Memory B cell (primary cell): ENCODE measurements at regions not wholly inside any gene's neighbourhood (a gene's known extent, or its start where the extent isn't known, plus 50 kb on each side); places are given as distances from the start of the nearest gene placed in this dataset.
A peak's percentile ranks its signal among the peaks of the same experiment; 100 is the strongest.
"Not testable (repeated sequence)": the region's sequence is repeated elsewhere in the genome, so short reads cannot be mapped to it uniquely, and the experiment has no call there.

Experiments
- ATAC-seq: fragments of 150-1000 bp; cut with Tn5 transposase; 2 replicates; pipeline ENCODE4 v1.10.0; 2021; ENCODE audit warnings: low read depth, mild to moderate bottlenecking, moderate library complexity
- DNase-seq, 2 donors: peaks; one replicate each; pipeline ENCODE4 v3.0.0; 2022; ENCODE audit warnings: low spot score in 2 of 2
- H3K27ac Mint-ChIP-seq: one replicate; pipeline ENCODE4 v1.8.0; 2022; ENCODE audit warnings: mild to moderate bottlenecking, moderate library complexity, mixed read lengths
- H3K27me3 Mint-ChIP-seq: one replicate; pipeline ENCODE4 v1.8.0; 2022; ENCODE audit warnings: mixed read lengths
- H3K36me3 Mint-ChIP-seq: one replicate; pipeline ENCODE4 v1.8.0; 2022; ENCODE audit warnings: mild to moderate bottlenecking, mixed read lengths
- H3K4me1 Mint-ChIP-seq: one replicate; pipeline ENCODE4 v1.8.0; 2022; ENCODE audit warnings: mixed read lengths
- H3K4me3 Mint-ChIP-seq: one replicate; pipeline ENCODE4 v1.8.0; 2022; ENCODE audit warnings: mild to moderate bottlenecking, moderate library complexity, mixed read lengths
- H3K9me3 Mint-ChIP-seq: one replicate; pipeline ENCODE4 v1.8.0; 2022; ENCODE audit warnings: mixed read lengths

DNA sequence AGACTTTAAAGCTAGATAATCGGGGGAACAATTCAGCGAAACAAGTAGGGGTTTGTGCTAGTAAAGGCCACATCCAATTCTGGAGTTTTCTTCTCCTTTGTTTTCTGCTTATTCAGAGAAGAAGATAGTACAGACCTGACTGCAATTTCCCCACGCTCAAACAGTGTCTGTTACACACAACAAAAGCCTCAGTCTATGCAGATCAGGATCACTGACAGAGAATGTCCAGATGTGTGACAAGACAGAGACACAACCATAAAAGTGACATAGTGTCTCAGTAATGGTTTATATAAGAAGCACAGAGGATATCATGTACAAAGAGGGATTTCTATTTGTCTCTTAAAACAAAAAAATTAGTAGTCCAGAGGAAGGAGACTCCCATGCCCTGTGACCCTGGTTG is 70.7 kb upstream of the GTF3A start:
- H3K9me3 Mint-ChIP-seq: no peaks in the 10 kb centered on the region
- H3K36me3 Mint-ChIP-seq: no peaks in the 10 kb centered on the region
- H3K4me3 Mint-ChIP-seq: peak overlapping the region; percentile 72
- DNase-seq (no peak), ATAC-seq (no peak)
- H3K27ac Mint-ChIP-seq: peak overlapping the region; percentile 87
- H3K27me3 Mint-ChIP-seq: peaks cover 1% of the 10 kb centered on the region
- H3K4me1 Mint-ChIP-seq: peaks cover 17% of the 10 kb centered on the region

DNA sequence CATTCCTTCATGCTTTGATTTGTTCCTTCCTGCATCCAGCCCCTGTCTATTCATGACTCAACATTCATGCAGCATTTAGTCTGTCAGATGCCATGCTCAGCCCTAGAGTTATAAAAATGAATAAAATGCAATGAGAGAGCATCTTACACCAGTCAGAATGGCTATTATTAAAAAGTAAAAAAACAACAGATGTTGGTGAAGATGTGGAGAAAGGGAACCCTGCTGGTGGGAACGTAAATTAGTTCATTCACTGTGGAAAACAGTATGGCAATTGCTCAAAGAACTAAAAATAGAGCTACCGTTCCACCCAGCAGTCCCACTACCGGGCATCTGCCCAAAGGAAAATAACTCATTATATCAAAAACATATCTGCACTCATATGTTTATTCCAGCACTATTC is 70.0 kb upstream of the GTF3A start:
- Mint-ChIP-seq H3K36me3 (no peaks in the 10 kb centered on the region), H3K27ac (peak overlapping the region; percentile 87), H3K4me3 (no peak overlapping the region), H3K4me1 (peaks cover 23% of the 10 kb centered on the region), H3K9me3 (no peaks in the 10 kb centered on the region), H3K27me3 (peaks cover 1% of the 10 kb centered on the region)
- DNase-seq (no peak), ATAC-seq (no peak)

DNA sequence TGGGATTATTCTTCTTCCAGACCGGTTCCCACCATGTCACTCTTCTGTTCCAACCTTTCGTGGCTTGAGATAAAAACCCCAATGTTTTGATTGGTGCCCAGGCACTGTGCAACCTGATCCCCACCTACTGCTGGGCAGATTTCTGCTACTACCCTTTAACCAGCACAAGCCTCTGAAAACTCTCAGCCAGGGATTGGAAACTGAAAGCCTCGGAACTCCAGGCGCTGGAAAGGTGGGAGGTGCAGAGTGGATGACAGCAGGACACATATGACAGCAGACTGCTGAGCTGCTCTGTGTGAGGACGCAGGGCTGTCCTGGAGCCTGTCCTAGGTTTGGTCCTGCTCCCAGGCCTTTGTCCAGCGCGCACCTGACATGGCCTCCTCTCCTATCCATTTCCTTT is 68.5 kb upstream of the GTF3A start:
- Mint-ChIP-seq H3K27me3 (peaks cover 6% of the 10 kb centered on the region), H3K4me1 (peaks cover 23% of the 10 kb centered on the region), H3K9me3 (no peaks in the 10 kb centered on the region), H3K36me3 (no peaks in the 10 kb centered on the region), H3K27ac (no peak overlapping the region), H3K4me3 (no peak overlapping the region)
- ATAC-seq: no peak
- no peak for DNase-seq

DNA sequence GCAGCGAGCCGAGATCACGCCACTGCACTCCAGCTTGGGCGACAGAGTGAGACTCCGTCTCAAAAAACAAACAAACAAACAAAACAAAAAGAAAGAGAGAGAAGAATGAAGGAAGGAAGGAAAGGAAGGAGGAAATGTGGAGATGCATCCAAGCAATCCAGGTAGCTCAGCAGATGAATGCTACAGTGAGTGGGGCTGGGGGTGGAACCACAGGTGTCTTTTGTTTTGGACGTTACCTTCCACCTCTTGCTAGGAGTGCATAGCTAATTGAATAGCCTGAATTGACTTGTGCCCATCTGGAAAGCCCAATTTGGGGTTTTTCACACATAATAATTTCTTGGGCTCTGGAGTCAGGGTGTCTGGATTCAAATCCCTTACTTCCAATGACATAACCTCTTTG is 66.0 kb upstream of the GTF3A start:
- Mint-ChIP-seq H3K27me3 (peaks cover 9% of the 10 kb centered on the region), H3K9me3 (no peaks in the 10 kb centered on the region), H3K4me1 (peaks cover 15% of the 10 kb centered on the region), H3K27ac (no peak overlapping the region), H3K36me3 (no peaks in the 10 kb centered on the region), H3K4me3 (no peak overlapping the region)
- ATAC-seq: no peak
- DNase-seq: no peak

DNA sequence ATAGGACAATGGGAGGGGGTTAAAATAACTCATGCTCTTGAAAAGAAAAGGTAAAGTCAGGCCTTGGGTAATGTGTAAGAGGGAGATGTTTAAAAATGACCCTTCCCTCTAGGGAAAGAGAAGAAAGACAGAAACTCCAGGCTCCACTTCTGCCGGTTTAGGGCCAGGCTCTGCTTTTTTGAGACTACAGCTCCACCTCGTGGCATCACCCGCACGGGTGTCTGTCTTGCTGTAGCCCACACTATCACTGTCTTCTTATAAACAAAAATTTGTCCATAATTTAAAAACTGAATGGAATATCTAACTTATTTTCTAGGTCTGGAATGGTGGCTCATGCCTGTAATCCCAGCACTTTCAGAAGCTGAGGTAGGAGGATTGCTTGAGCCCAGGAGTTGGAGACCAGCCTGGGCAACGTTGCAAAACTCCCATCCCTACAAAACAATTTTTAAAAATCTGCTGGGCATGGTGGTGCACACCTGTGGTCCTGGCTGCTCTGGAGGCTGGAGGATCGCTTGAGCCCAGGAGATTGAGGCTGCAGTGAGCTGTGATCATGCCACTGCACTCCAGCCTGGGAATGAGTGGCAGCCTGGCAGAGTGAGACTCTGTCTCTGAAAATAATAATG is 65.1 kb upstream of the GTF3A start:
- no peak overlapping the region for H3K27ac Mint-ChIP-seq

DNA sequence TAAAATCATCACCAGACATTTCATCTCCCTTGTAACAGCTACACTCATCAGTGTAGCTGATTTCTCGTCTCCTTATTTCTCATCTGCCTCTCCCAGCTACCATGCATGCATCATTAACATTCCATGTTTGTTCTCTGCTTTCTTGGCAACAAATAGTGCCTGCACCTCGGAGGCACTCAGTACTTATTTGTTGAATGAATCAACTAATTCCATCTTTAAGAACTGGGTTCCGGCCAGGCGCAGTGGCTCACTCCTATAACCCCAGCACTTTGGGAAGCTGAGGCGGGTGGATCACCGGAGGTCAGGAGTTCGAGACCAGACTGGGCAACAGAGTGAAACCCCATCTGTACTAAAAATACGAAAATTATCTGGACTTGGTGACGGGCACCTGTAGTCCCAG is 63.9 kb upstream of the GTF3A start:
- Mint-ChIP-seq H3K4me1 (peaks cover 9% of the 10 kb centered on the region), H3K27ac (no peak overlapping the region)
- no peak for DNase-seq

More for the DNA sequence above, 65.1 kb upstream of the GTF3A start:
- no peaks in the 10 kb centered on the region for H3K36me3 Mint-ChIP-seq
- ATAC-seq: peak; percentile 74
- peak; percentile 63 to 68 for DNase-seq
- H3K4me3 Mint-ChIP-seq: no peak overlapping the region
- H3K4me1 Mint-ChIP-seq: peaks cover 9% of the 10 kb centered on the region
- H3K27me3 Mint-ChIP-seq: peaks cover 9% of the 10 kb centered on the region
- no peaks in the 10 kb centered on the region for H3K9me3 Mint-ChIP-seq

DNA sequence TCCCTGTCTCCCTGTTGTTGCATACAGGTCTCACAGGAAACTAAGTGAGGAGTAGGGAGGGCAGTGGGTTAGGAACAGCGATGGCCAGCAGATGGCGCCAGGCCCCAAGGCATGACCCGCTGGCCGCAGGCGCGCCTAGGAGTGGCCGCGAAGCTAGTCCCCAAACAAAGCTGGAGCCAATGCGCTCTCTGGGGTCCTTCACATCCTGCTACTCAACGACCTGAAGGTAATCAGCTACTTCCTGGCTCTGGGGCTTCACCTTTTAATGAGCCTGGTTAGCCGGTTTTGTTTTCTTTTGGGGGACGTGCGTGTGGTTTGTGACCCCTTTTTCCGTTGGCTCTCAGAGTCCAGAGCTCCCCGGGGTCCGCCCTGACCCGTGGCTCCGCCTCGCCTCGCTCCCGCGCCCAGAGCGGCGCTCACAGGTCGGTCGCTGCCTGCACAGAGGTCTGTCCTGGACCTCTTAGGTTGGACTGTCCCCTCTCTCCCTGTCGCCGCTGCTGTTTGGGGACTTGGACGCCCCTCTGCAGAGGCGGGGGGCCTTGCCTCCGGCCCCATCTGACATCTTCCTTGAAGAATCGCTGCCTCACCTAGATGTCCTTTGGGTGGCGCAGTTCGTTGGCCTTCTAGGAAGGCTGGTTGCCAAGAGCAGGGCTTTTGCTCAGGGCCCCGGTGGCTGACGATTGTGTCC is 62.2 kb upstream of the GTF3A start:
- no peak overlapping the region for H3K27ac Mint-ChIP-seq
- ATAC-seq (peak; percentile 89), DNase-seq (peak; percentile 76 to 79)
- H3K36me3 Mint-ChIP-seq: no peaks in the 10 kb centered on the region
- peaks cover 9% of the 10 kb centered on the region for H3K4me1 Mint-ChIP-seq
- H3K9me3 Mint-ChIP-seq: no peaks in the 10 kb centered on the region
- peaks cover 11% of the 10 kb centered on the region for H3K27me3 Mint-ChIP-seq
- peak overlapping the region; percentile 60 for H3K4me3 Mint-ChIP-seq

More for the DNA sequence above, 63.9 kb upstream of the GTF3A start:
- no peaks in the 10 kb centered on the region for H3K9me3 Mint-ChIP-seq
- peaks cover 9% of the 10 kb centered on the region for H3K27me3 Mint-ChIP-seq
- no peak overlapping the region for H3K4me3 Mint-ChIP-seq
- no peak for ATAC-seq
- H3K36me3 Mint-ChIP-seq: no peaks in the 10 kb centered on the region

DNA sequence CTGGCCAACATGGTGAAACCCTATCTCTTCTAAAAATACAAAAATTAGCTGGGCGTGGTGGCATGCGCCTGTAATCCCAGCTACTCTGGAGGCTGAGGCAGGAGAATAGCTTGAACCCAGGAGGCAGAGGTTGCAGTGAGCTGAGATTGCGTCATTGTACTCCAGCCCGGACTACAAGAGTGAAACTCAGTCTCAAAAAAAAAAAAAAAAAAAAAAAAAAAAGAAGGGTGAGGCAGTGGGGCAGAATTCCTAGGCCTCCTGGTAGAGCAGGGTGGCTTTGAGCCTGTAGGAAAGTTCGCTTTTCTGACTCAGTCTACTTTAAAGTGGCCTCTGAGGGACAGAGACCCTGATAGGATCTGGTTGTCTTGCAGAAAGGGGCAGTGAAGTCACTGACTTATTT is 60.8 kb upstream of the GTF3A start:
- H3K27ac Mint-ChIP-seq, DNase-seq, H3K4me3 Mint-ChIP-seq, H3K36me3 Mint-ChIP-seq, H3K4me1 Mint-ChIP-seq, H3K9me3 Mint-ChIP-seq, ATAC-seq: not testable (repeated sequence)
- H3K27me3 Mint-ChIP-seq: peaks cover 11% of the 10 kb centered on the region

DNA sequence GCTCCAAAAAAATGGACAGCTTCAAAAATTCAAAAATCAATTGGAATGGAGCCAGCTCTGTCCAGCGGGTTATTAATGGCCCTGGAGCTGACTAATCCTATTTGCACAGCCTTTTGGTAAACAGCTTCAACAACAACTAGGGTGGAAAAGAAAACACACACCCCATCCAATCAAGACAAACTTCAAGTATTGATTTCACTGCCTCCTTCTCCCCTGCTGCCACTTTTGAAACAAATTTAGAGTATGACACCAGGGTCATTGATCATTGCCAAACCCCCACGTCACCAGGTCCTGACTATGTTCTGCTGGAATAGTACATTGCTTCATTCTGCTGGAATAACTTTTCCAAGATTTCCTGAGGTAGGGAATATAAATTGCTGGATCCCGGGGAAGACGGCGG is 56.8 kb upstream of the GTF3A start:
- Mint-ChIP-seq H3K4me3 (no peak overlapping the region), H3K9me3 (peaks cover 4% of the 10 kb centered on the region), H3K4me1 (no peaks in the 10 kb centered on the region), H3K27me3 (peaks cover 8% of the 10 kb centered on the region), H3K36me3 (no peaks in the 10 kb centered on the region), H3K27ac (no peak overlapping the region)
- ATAC-seq: no peak
- no peak for DNase-seq

DNA sequence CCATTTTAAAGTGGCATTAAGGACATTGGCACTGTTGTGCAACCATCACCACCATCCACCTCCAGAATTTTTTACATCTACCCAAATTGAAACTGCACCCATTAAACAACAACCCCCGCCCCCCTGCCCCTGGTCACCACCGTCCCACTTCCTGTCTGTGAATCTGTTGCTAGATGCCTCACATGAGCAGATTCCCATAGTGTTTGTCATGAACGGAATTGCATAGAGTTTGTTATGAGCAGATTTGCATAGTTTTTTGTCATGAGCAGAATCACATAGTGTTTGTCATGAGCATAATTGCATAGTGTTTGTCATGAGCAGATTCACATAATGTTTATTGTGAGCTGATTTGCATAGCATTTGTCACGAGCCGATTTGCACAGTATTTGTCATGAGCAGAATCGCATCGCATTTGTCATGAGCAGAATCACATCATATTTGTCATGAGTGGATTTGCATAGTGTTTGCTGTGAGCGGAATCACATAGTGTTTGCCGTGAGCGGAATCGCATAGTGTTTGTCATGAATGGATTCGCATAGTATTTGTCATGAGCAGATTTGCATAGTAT is 54.0 kb upstream of the GTF3A start:
- Mint-ChIP-seq H3K9me3 (peaks cover 4% of the 10 kb centered on the region), H3K27ac (no peak overlapping the region), H3K4me1 (peaks cover 4% of the 10 kb centered on the region), H3K36me3 (no peaks in the 10 kb centered on the region), H3K27me3 (peaks cover 11% of the 10 kb centered on the region), H3K4me3 (no peak overlapping the region)
- ATAC-seq: no peak
- no peak for DNase-seq

DNA sequence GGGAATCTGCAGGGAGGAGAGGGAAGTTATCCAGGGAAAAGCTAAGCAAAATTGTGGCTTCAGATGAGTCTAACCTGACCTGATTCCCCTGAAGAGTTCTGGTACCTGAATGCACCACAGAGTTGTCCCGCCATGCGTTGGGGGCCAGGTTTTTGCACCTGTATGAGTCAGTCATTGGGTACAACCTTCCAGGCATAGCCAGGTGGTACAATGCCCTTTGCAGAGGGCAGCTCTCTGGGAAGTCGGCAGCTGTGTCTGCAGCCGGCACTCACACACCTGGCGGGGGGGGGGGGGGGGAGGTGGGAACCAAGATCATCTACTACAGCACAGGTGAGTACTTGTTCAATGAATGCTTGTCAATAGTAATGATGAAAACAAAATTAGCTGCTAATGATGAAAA is 52.5 kb upstream of the GTF3A start:
- H3K27me3 Mint-ChIP-seq: peaks cover 15% of the 10 kb centered on the region
- no peak overlapping the region for H3K4me3 Mint-ChIP-seq
- DNase-seq (no peak), ATAC-seq (no peak)
- no peaks in the 10 kb centered on the region for H3K36me3 Mint-ChIP-seq
- H3K4me1 Mint-ChIP-seq: peaks cover 7% of the 10 kb centered on the region
- H3K27ac Mint-ChIP-seq: no peak overlapping the region
- peaks cover 4% of the 10 kb centered on the region for H3K9me3 Mint-ChIP-seq

DNA sequence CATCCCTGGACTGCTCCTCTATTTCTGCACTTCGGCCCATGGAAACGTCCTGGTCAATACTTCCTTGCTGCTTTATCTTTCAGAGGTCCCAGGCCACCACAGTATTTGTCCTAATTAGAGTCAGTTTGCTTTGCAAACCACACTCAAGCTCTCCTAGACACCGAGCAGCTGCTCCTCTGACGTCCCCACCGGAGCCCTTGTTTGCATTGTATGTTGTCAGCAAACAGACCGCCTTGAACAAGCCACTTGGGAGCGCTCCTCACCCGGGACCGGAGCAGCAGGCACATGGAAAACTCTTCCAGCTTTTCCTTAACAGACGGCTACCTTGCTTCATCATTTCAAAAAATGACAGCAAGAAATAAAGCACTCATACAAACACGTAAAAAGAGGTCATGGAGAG is 51.5 kb upstream of the GTF3A start:
- Mint-ChIP-seq H3K27ac (no peak overlapping the region), H3K9me3 (peaks cover 4% of the 10 kb centered on the region), H3K4me1 (peaks cover 7% of the 10 kb centered on the region), H3K27me3 (peaks cover 12% of the 10 kb centered on the region), H3K4me3 (no peak overlapping the region), H3K36me3 (no peaks in the 10 kb centered on the region)
- DNase-seq (no peak), ATAC-seq (no peak)

DNA sequence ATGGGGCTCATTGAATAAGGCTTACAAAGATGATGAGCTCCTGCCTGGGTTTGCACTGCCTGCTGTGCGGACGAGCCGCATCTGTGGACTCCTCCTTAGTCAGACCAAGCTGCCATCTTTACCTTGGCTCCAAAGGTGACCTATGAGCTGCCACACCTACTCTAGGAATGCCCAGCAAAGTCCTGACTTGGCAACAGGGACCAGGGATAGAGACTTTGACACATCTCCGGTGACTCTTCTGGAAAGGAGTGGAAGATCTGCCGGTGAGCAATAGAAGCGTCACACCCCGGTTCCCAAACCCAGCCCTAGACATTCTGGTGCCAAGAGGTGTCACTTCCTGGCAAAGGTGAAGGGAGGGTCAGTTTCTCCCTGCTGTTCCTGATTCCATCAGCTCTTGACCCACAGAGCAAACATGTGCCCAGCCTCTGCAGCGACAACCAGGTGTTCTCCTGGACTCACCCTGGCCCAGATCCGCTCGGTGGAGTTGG is 50.2 kb upstream of the GTF3A start:
- H3K9me3 Mint-ChIP-seq: peaks cover 4% of the 10 kb centered on the region
- H3K4me1 Mint-ChIP-seq: peaks cover 7% of the 10 kb centered on the region
- DNase-seq (no peak), ATAC-seq (no peak)
- H3K27me3 Mint-ChIP-seq: peaks cover 12% of the 10 kb centered on the region
- H3K36me3 Mint-ChIP-seq: no peaks in the 10 kb centered on the region
- H3K4me3 Mint-ChIP-seq: no peak overlapping the region
- H3K27ac Mint-ChIP-seq: no peak overlapping the region
